ENCODE measurements at regions not wholly inside any gene's neighbourhood (a gene's known extent, or its start where the extent isn't known, plus 50 kb on each side); places are given as distances from the start of the nearest gene placed in this dataset.

DNA sequence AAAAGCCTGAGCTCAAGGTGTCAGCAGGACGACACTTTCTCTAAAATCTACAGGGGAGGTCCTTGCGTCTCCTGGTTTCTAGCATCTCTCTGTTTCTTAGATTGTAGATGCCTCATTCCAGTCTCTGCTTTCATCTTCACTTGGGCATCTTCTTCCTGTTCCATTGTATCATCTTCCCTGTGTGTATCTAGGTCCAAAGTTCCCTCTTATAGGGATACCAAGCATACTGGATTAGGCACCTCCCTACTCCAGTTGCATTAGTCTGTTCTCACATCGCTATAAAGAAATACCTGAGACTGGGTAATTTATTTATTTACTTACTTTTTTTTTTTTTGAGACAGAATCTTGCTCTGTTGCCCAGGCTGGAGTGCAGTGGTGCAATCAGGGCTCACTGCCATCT lies 91.3 kb upstream of the ABCC4 start:
- H3K27ac ChIP-seq = no peak overlapping the region
- POLR2A ChIA-PET = no interaction called here
- DNase-seq (ENCODE audit: low read depth in 1 of 2, low spot score in 1 of 2) (no peak), ATAC-seq (no peak), FAIRE-seq (no peak)
- H3K9me3 ChIP-seq = no peaks in the 10 kb centered on the region
- H3K4me1 ChIP-seq = no peaks in the 10 kb centered on the region
- CTCF ChIA-PET = interaction anchor here (0.6 to 2.6 kb wide), 4 partner anchors 11 to 204 kb away, joined by 3 to 15 read pairs (median 10); no protein-coding TSS in a partner anchor
- no peak overlapping the region for H3K4me3 ChIP-seq
- H3K4me2 ChIP-seq = no peak overlapping the region
- no peak for TF ChIP-seq ZSCAN20 (CRISPR knock-in tag; IDR thresholded peaks at IDR 0.05)
- TF ChIP-seq HOXB5 (CRISPR knock-in tag; IDR thresholded peaks at IDR 0.05) = no peak
- TF ChIP-seq JUN (IDR thresholded peaks at IDR 0.05) = no peak
- TF ChIP-seq, protein P1, sequence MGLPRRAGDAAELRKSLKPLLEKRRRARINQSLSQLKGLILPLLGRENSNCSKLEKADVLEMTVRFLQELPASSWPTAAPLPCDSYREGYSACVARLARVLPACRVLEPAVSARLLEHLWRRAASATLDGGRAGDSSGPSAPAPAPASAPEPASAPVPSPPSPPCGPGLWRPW (IDR thresholded peaks at IDR 0.05) = no peak
- TF ChIP-seq JUNB (IDR thresholded peaks at IDR 0.05) = no peak
- TF ChIP-seq POLR2AphosphoS2 (conservative IDR thresholded peaks at IDR 0.05; ENCODE audit: low read length) = no peak
- TF ChIP-seq RNF2 (IDR thresholded peaks at IDR 0.05; ENCODE audit: borderline replicate concordance, low read depth) = no peak
- TF ChIP-seq, protein P2, sequence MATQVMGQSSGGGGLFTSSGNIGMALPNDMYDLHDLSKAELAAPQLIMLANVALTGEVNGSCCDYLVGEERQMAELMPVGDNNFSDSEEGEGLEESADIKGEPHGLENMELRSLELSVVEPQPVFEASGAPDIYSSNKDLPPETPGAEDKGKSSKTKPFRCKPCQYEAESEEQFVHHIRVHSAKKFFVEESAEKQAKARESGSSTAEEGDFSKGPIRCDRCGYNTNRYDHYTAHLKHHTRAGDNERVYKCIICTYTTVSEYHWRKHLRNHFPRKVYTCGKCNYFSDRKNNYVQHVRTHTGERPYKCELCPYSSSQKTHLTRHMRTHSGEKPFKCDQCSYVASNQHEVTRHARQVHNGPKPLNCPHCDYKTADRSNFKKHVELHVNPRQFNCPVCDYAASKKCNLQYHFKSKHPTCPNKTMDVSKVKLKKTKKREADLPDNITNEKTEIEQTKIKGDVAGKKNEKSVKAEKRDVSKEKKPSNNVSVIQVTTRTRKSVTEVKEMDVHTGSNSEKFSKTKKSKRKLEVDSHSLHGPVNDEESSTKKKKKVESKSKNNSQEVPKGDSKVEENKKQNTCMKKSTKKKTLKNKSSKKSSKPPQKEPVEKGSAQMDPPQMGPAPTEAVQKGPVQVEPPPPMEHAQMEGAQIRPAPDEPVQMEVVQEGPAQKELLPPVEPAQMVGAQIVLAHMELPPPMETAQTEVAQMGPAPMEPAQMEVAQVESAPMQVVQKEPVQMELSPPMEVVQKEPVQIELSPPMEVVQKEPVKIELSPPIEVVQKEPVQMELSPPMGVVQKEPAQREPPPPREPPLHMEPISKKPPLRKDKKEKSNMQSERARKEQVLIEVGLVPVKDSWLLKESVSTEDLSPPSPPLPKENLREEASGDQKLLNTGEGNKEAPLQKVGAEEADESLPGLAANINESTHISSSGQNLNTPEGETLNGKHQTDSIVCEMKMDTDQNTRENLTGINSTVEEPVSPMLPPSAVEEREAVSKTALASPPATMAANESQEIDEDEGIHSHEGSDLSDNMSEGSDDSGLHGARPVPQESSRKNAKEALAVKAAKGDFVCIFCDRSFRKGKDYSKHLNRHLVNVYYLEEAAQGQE (IDR thresholded peaks at IDR 0.05) = no peak
- no peak for TF ChIP-seq CHD2 (IDR thresholded peaks at IDR 0.05; ENCODE audit: low read length, partially characterized antibody)
- TF ChIP-seq, protein P3, sequence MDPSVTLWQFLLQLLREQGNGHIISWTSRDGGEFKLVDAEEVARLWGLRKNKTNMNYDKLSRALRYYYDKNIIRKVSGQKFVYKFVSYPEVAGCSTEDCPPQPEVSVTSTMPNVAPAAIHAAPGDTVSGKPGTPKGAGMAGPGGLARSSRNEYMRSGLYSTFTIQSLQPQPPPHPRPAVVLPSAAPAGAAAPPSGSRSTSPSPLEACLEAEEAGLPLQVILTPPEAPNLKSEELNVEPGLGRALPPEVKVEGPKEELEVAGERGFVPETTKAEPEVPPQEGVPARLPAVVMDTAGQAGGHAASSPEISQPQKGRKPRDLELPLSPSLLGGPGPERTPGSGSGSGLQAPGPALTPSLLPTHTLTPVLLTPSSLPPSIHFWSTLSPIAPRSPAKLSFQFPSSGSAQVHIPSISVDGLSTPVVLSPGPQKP (IDR thresholded peaks at IDR 0.05; ENCODE audit: low read depth, low read length) = no peak
- TF ChIP-seq, protein P4, sequence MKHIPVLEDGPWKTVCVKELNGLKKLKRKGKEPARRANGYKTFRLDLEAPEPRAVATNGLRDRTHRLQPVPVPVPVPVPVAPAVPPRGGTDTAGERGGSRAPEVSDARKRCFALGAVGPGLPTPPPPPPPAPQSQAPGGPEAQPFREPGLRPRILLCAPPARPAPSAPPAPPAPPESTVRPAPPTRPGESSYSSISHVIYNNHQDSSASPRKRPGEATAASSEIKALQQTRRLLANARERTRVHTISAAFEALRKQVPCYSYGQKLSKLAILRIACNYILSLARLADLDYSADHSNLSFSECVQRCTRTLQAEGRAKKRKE (CRISPR knock-in tag; IDR thresholded peaks at IDR 0.05; ENCODE audit: low read depth) = no peak
- TF ChIP-seq KDM5A (IDR thresholded peaks at IDR 0.05) = no peak
- no peak for TF ChIP-seq SMC3 (IDR thresholded peaks at IDR 0.05)
- no peak for TF ChIP-seq RCOR1 (IDR thresholded peaks at IDR 0.05; ENCODE audit: low read depth, low read length)
- TF ChIP-seq, protein P5, sequence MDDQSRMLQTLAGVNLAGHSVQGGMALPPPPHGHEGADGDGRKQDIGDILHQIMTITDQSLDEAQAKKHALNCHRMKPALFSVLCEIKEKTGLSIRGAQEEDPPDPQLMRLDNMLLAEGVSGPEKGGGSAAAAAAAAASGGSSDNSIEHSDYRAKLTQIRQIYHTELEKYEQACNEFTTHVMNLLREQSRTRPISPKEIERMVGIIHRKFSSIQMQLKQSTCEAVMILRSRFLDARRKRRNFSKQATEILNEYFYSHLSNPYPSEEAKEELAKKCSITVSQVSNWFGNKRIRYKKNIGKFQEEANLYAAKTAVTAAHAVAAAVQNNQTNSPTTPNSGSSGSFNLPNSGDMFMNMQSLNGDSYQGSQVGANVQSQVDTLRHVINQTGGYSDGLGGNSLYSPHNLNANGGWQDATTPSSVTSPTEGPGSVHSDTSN (IDR thresholded peaks at IDR 0.05) = no peak
- 68% methylated on average over 3 of the region's 3 CpGs for WGBS (ENCODE audit: missing lambda C conversion rate)

DNA sequence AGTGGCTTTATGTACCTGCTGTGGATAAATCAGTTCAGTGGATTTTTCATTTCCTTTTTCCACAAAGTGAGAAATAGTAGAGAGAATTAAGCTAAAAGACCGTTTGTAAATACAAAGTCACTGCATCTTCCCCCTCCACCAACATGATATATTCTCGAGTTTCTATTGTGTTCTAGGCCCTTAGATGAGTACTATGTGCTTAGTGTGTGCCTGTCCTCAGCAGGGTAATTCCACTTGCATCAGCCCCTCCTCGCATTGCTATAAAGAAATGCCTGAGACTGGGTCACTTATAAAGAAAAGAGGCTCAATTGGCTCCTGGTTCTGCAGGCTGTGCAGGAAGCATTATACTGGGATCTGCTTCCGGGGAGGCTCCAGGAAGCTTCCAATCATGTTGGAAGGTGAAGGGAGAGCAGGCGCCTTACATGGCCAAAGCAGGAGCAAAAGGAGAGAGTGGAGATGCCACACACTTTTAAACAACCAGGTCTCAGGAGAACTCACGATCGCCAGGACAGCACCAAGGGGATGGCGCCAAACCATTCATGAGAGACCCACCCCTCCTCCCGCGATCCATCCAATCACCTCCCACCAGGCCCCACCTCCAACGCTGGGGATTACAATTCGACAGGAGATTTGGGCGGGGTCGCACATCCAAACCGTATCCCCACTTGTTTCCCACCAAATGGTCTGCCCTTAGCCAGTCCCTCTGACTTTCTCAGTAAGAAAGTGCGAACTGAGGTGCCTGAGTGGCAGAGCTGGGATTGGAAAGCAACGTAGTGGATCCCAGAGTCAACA lies 102.3 kb upstream of the ABCC4 start:
- Histone ChIP-seq H3K27ac (peak overlapping the region; percentile 45 to 65; a peak in 4 of 6 replicates), H3K4me3 (no peak overlapping the region)

More for the DNA sequence above, 102.3 kb upstream of the ABCC4 start:
- POLR2A ChIA-PET = interaction anchor here (1.0 kb wide), 1 partner anchor 241 kb away, joined by 4 read pairs; the partner anchor contains the start of gene DZIP1
- TF ChIP-seq CHD4 (IDR thresholded peaks at IDR 0.05; ENCODE audit: borderline replicate concordance) (no peak), MAZ (IDR thresholded peaks at IDR 0.05; ENCODE audit: borderline replicate concordance, low read depth, low read length) (no peak), RFX5 (IDR thresholded peaks at IDR 0.05) (no peak), JUNB (IDR thresholded peaks at IDR 0.05) (no peak), HEYL (CRISPR knock-in tag; IDR thresholded peaks at IDR 0.05) (no peak), PHF8 (IDR thresholded peaks at IDR 0.05; ENCODE audit: borderline replicate concordance, low read depth) (no peak), RARB (CRISPR knock-in tag; IDR thresholded peaks at IDR 0.05) (no peak), EHMT2 (IDR thresholded peaks at IDR 0.05; ENCODE audit: low read depth) (no peak), NFE2L2 (conservative IDR thresholded peaks at IDR 0.05; ENCODE audit: low read length) (no peak), HOXB5 (CRISPR knock-in tag; IDR thresholded peaks at IDR 0.05) (no peak), HOXB13 (CRISPR knock-in tag; IDR thresholded peaks at IDR 0.05; ENCODE audit: low read depth) (no peak), MAFK (IDR thresholded peaks at IDR 0.05; ENCODE audit: partially characterized antibody) (no peak), ZSCAN20 (CRISPR knock-in tag; IDR thresholded peaks at IDR 0.05) (no peak), KDM5A (IDR thresholded peaks at IDR 0.05) (no peak)
- TF ChIP-seq, protein P6, sequence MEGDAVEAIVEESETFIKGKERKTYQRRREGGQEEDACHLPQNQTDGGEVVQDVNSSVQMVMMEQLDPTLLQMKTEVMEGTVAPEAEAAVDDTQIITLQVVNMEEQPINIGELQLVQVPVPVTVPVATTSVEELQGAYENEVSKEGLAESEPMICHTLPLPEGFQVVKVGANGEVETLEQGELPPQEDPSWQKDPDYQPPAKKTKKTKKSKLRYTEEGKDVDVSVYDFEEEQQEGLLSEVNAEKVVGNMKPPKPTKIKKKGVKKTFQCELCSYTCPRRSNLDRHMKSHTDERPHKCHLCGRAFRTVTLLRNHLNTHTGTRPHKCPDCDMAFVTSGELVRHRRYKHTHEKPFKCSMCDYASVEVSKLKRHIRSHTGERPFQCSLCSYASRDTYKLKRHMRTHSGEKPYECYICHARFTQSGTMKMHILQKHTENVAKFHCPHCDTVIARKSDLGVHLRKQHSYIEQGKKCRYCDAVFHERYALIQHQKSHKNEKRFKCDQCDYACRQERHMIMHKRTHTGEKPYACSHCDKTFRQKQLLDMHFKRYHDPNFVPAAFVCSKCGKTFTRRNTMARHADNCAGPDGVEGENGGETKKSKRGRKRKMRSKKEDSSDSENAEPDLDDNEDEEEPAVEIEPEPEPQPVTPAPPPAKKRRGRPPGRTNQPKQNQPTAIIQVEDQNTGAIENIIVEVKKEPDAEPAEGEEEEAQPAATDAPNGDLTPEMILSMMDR (IDR thresholded peaks at IDR 0.05) = no peak
- peaks cover 5% of the 10 kb centered on the region; the same call in 2 of the 3 replicates for H3K4me1 ChIP-seq
- DNase-seq (ENCODE audit: low read depth in 1 of 2, low spot score in 1 of 2) (no peak), FAIRE-seq (no peak), ATAC-seq (peak in 1 of 2 experiments; percentile 41; a peak in 3 of 6 replicates)
- H3K9me3 ChIP-seq = no peaks in the 10 kb centered on the region
- peak overlapping the region; percentile 68 for H3K4me2 ChIP-seq
- CTCF ChIA-PET = interaction anchor here (0.6 to 9.4 kb wide), 42 partner anchors 8 to 783 kb away, joined by 3 to 230 read pairs (median 5); partner anchors contain the start of gene ABCC4
- 61% methylated on average over 14 of the region's 17 CpGs for WGBS (ENCODE audit: missing lambda C conversion rate)

Measured in A549 (cell line).